ENCODE measurements at regions not wholly inside any gene's neighbourhood (a gene's known extent, or its start where the extent isn't known, plus 50 kb on each side); places are given as distances from the start of the nearest gene placed in this dataset.

- H3K36me3 ChIP-seq (ENCODE audit: control insufficient read depth in 2 of 2, extremely low read depth in 1 of 2, insufficient read depth in 2 of 2, low read length in 2 of 2), result peaks cover 0 to 18% of the 10 kb centered on the region in 2 experiments
- no peak overlapping the region for H3K27ac ChIP-seq (ENCODE audit: insufficient read depth, low read depth, low read length)
- no peak for FAIRE-seq
- TF ChIP-seq JUN (IDR thresholded peaks at IDR 0.05; ENCODE audit: borderline replicate concordance, insufficient read depth, insufficient read length, low read depth) (no peak), CTCF (IDR thresholded peaks at IDR 0.05; ENCODE audit: extremely low read depth in 1 of 2, insufficient read depth in 1 of 2, low read depth in 1 of 2, low read length in 2 of 2) (no peak), EZH2 (IDR thresholded peaks at IDR 0.05; ENCODE audit: borderline replicate concordance, low read depth, low read length, severe bottlenecking) (no peak), GATA2 (IDR thresholded peaks at IDR 0.05; ENCODE audit: insufficient read depth, insufficient read length, low read depth, low read length) (no peak), POLR2AphosphoS5 (IDR thresholded peaks at IDR 0.05; ENCODE audit: insufficient read depth, low read depth, low read length) (no peak), POLR2A (IDR thresholded peaks at IDR 0.05; ENCODE audit: low read depth, low read length) (no peak), MYC (IDR thresholded peaks at IDR 0.05; ENCODE audit: low read depth, low read length) (no peak), FOS (IDR thresholded peaks at IDR 0.05; ENCODE audit: borderline replicate concordance, insufficient read depth, low read length) (no peak), MAX (IDR thresholded peaks at IDR 0.05; ENCODE audit: insufficient read depth, insufficient read length) (no peak)
- POLR2A ChIA-PET, result no interaction called here
- DNase-seq (ENCODE audit: low read depth, low spot score), result no peak
- H4K20me1 ChIP-seq (replicated peaks; ENCODE audit: control insufficient read depth, extremely low read depth, insufficient read depth, low read length), result no peaks in the 10 kb centered on the region
- no peak overlapping the region for H3K9ac ChIP-seq (replicated peaks; ENCODE audit: extremely low read depth, insufficient read depth, low read length)
- dilution Hi-C loops (cut with MboI; ENCODE audit: extremely low pct_ligation_motif_present, low sequenced_read_pairs), result no loop called here
- intact Hi-C loops (cut with micrococcal nuclease), result no loop called here
- BruUV-seq (replicated peaks), result no TSS peak
- no peaks in the 10 kb centered on the region for H3K9me3 ChIP-seq (replicated peaks; ENCODE audit: control insufficient read depth, insufficient read depth, low read length)
- H3K27me3 ChIP-seq (ENCODE audit: control insufficient read depth in 2 of 2, insufficient read depth in 2 of 2, low read length in 2 of 2), result no peaks in the 10 kb centered on the region
- no peak overlapping the region for H3K4me2 ChIP-seq (ENCODE audit: insufficient read depth, low read length)
- H3K79me2 ChIP-seq (ENCODE audit: control insufficient read depth, insufficient read depth, low read length), result no peaks in the 10 kb centered on the region
- CTCF ChIA-PET, result no interaction called here
- no peaks in the 10 kb centered on the region for H3K4me1 ChIP-seq (ENCODE audit: control insufficient read depth, extremely low read depth, insufficient read depth, low read length)
- H3K9me1 ChIP-seq (replicated peaks; ENCODE audit: control insufficient read depth, extremely low read depth, insufficient read depth, low read length), result no peaks in the 10 kb centered on the region
- no peak overlapping the region for H3K4me3 ChIP-seq (replicated peaks in 1 of 3; ENCODE audit: insufficient read depth in 1 of 3, low read depth in 1 of 3, low read length in 3 of 3)
- no peak overlapping the region for H2AFZ ChIP-seq (ENCODE audit: low read depth, low read length)
Measured at GRCh38 chr14:101033006-101033405, 129.5 kb upstream of the RTL1 start.

Data from endothelial cell of umbilical vein (primary cell).